Astrocyte of the spinal cord (primary cell): ENCODE measurements at regions not wholly inside any gene's neighbourhood (a gene's known extent, or its start where the extent isn't known, plus 50 kb on each side); places are given as distances from the start of the nearest gene placed in this dataset.

Experiments used
- DNase-seq: peaks from one replicate; pipeline ENCODE4 v3.0.0; 2011; ENCODE audit warnings: low read depth, low spot score
- H3K4me3 ChIP-seq: 2 replicates; pipeline ENCODE4 v1.5.1; 2011; ENCODE audit warnings: low read depth, mild to moderate bottlenecking, low read length, moderate library complexity
- CTCF ChIP-seq: IDR thresholded peaks from 2 replicates; pipeline ENCODE4 v1.5.1; 2012; ENCODE audit warnings: low read depth, mild to moderate bottlenecking, low read length, inconsistent platforms
- in situ Hi-C: cut with HindIII; loops from 2 replicates; pipeline ENCODE4 v1.10.0; 2017; ENCODE audit warnings: low sequenced_read_pairs

- no peak overlapping the region for H3K4me3 ChIP-seq
- no peak for TF ChIP-seq CTCF
- DNase-seq: no peak
- in situ Hi-C loops: loop anchor here (25.0 kb wide), 1 partner anchor 1053 kb away; the partner anchor contains the start of gene NR2F2
Measured at GRCh38 chr15:95284492-95284891, 1046.0 kb upstream of the NR2F2 start.

GRCh38 chr15:95284933-95285421 lies 1045.5 kb upstream of the NR2F2 start:
- in situ Hi-C loops: loop anchor here (25.0 kb wide), 1 partner anchor 1052 kb away; the partner anchor contains the start of gene NR2F2
- DNase-seq: peak; percentile 77
- no peak overlapping the region for H3K4me3 ChIP-seq
- TF ChIP-seq CTCF: peak; percentile 16

GRCh38 chr15:95286352-95286880 lies 1044.1 kb upstream of the NR2F2 start:
- DNase-seq: no peak
- in situ Hi-C loops: loop anchor here (25.0 kb wide), 1 partner anchor 1051 kb away; the partner anchor contains the start of gene NR2F2
- no peak overlapping the region for H3K4me3 ChIP-seq
- no peak for TF ChIP-seq CTCF

- no peak for TF ChIP-seq CTCF
- in situ Hi-C loops: loop anchor here (25.0 kb wide), 1 partner anchor 1050 kb away; the partner anchor contains the start of gene NR2F2
- H3K4me3 ChIP-seq: no peak overlapping the region
- peak; percentile 55 for DNase-seq
Measured at GRCh38 chr15:95287720-95288103, 1042.8 kb upstream of the NR2F2 start.

GRCh38 chr15:95288626-95289025 lies 1041.9 kb upstream of the NR2F2 start:
- no peak for DNase-seq
- no peak overlapping the region for H3K4me3 ChIP-seq
- no peak for TF ChIP-seq CTCF
- in situ Hi-C loops: loop anchor here (25.0 kb wide), 1 partner anchor 1049 kb away; the partner anchor contains the start of gene NR2F2

GRCh38 chr15:95290176-95290974 lies 1040.1 kb upstream of the NR2F2 start:
- no peak overlapping the region for H3K4me3 ChIP-seq
- no peak for DNase-seq
- in situ Hi-C loops: loop anchor here (25.0 kb wide), 1 partner anchor 1047 kb away; the partner anchor contains the start of gene NR2F2
- TF ChIP-seq CTCF: no peak
